ENCODE measurements at regions not wholly inside any gene's neighbourhood (a gene's known extent, or its start where the extent isn't known, plus 50 kb on each side); places are given as distances from the start of the nearest gene placed in this dataset.
A peak's percentile ranks its signal among the peaks of the same experiment; 100 is the strongest.
"Not testable (repeated sequence)": the region's sequence is repeated elsewhere in the genome, so short reads cannot be mapped to it uniquely, and the experiment has no call there.

DNA sequence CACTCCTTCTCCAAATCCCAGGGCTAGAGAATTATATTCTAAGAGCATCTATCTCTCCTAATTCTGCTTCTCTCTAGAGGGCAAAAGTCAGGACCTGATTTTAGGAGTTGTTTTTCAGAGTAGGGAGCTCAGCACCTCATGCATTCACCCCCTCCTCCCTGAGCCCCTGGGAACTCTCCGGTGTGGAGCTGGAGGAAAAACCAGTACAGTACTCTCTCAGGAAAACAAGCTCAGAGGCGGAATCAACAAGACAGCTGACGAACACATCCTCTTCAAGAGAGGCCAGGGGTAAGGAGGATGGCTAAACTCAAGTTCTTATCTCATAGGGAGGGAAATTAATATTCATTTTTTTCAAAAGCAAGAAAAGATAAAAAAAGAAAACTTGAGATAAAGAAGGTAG lies 120.1 kb upstream of the CDYL start:
- no peak for DNase-seq (ENCODE audit: low read depth in 2 of 2)

DNA sequence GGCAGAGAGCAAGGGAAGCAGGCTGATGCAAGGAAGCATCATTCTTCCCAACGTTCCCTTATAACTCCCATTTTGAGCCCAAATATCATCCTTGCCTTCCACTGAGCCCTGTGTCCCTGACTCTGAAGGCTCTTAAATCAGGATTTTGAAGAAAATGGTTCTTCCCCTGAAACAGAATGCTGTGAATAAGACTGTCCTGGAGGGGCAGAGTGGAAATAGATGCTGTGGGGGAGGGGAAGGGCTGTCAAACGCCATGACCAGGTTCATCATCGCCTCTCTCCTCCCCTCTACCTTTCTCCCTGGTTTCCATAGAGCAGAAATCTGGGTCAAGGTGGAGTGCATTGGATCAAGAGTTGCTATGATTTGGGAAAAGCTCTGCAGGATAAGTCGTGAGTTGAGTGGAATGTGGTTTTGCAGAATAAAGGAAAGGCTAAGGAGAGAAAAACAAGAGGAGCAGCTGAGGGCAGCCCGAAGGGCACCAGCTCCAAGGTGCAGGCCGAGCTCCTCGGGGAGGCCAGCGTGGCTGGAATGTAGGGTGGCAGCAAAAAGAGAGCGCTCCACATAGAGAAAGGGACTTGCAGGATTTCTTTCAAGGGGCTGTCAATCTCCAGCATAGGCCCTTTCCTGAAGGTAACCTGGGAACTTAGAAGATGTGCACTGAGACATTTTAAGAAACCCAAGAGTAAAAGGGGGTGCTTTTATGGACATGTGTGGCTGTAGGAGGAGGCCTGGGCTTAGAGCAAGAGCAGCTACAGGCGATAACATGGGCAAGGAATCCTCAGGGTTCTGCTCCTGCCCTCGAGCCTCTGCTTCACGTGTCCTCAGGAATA lies 120.8 kb upstream of the CDYL start:
- no peak for DNase-seq (ENCODE audit: low read depth in 2 of 2)

DNA sequence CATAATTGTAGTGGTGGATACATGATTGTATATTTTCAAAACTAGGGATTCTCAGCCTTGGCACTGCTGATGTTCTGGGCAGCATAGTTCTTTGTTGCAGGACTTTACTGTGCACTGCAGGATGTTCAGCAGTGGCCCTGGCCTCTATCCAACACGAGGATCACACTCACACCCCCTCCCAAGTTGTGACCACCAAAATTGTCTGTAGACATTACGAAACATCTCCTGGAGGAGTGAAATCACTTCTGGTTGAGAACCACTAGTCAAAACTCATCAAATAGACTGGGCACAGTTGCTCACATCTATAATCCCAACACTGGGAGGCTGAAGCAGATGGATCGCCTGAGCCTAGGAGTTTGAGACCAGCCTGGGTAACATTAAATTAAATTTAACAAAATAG lies 123.1 kb upstream of the CDYL start:
- no peak for DNase-seq (ENCODE audit: low read depth in 2 of 2)

- no peak for DNase-seq (ENCODE audit: low read depth in 2 of 2)
Measured at GRCh38 chr6:4651831-4652467, 124.3 kb upstream of the CDYL start.

- peak; percentile 61 to 91 for DNase-seq (ENCODE audit: low read depth in 2 of 2)
Measured at GRCh38 chr6:4649728-4650127, 126.5 kb upstream of the CDYL start.

GRCh38 chr6:4647414-4648365 lies 128.5 kb upstream of the CDYL start:
- DNase-seq (ENCODE audit: low read depth in 2 of 2): peak; percentile 87

- DNase-seq (ENCODE audit: low read depth in 2 of 2): no peak
Measured at GRCh38 chr6:4645713-4646360, 130.4 kb upstream of the CDYL start.

- DNase-seq (ENCODE audit: low read depth in 2 of 2): peak; percentile 73 to 82
Measured at GRCh38 chr6:4644996-4645395, 131.2 kb upstream of the CDYL start.

GRCh38 chr6:4641461-4641860 lies 134.7 kb upstream of the CDYL start:
- DNase-seq (ENCODE audit: low read depth in 2 of 2): no peak

- peak; percentile 52 to 94 for DNase-seq (ENCODE audit: low read depth in 2 of 2)
Measured at GRCh38 chr6:4640139-4640538, 136.1 kb upstream of the CDYL start.

- DNase-seq (ENCODE audit: low read depth in 2 of 2): no peak
Measured at GRCh38 chr6:4638641-4639040, 137.6 kb upstream of the CDYL start.

DNA sequence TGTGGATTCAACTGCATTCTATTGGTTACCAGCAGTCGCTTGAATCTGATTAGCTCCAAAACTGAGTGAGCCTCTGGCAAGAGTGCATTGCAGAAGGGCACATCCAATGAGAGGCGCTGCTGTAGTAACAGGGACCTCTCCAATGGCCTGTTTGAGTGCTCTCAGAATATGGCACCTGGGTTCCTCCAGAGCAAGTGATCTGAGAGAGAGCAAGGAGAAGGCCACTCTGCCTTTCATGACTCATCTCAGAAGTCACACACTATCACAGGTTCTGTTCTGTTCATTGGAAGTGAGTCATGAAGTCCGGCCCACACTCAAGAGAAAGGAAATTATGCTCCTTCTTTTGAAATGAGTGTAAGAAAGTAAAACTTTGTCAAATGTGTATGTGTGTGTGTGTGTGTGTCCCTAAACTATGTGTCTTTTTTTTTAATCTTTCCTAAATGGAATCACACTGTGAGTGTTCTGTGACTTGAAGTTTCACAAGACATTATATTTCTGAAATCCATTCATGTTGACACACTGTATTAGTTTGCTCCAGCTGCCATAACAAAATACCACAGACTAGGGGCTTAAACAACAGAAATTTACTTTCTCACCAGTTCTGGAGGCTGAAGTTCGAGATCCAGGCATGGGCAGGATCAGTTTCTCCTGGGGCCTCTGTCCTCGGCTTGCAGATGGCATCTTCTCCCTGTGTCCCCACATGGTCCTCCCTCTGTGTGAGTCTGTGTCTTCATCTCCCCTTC lies 138.3 kb upstream of the CDYL start:
- peak in 1 of 2 donors; percentile 95 for DNase-seq (ENCODE audit: low read depth in 2 of 2)

DNA sequence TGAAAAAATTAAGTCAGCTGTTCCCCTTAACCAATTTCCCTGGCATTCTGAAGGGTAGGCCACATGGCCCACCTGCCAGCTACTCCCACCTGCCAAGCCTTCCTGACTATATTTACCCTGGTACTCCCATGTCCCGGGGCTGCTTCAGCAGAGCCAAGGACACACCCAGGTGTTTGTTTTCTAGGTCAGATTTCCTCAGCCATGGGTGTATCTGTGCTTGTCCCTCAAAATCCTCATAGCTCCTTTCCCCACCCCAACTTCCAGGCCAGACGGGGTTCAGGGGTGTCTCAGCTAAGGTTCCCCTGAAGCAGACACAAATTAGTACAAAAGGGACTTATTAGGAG lies 139.4 kb upstream of the CDYL start:
- no peak for DNase-seq (ENCODE audit: low read depth in 2 of 2)

DNA sequence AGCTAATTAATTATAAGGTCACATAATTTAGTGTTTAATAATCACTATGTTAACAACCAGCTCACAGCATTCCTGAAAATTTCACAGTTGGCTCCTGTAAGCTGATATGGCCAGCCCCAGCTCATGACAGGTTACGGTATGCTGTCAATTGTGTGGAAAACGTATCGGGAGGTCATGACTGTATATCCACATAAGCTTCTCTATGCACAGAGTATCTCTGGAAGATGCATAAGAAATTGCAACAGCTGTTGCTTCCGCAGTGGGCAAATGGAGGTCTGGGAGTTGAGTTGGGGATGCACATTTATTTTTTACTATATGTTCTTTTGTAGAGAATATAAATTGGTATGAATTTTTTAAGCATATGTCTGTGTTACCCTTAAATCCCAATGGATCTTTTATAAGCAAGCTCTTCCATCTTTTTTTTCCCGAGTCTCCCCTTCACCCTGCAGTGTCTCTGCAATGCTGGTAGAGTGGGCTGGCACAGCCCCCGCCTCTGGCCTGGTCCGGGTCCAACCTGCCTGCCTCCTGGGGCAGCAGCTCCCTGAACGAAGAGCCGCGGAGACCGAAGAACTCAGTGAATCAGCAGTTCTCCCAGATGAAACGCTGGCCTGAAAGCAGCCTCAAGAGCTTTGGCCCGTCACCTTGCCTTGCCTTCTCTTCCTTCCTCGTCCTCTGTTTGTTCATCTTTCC lies 139.9 kb upstream of the CDYL start:
- no peak for DNase-seq (ENCODE audit: low read depth in 2 of 2)

DNA sequence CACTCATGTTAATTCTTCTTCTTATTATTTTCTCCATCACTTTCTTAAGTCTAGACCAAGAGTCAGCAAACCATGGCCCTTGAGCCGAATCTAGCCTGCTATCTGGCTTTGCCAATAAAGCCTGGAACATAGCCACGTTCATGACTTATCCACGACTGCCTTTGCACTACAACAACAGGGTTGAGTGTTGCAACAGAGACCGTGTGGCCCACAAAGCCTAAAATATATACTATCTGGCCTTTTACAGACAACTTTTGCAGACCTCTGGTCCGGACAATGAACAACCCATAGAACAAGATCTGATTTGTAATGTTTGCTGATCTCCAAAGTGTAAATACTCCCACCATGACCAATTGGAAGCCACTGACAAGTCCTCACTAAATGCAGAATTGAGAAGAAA lies 140.5 kb upstream of the CDYL start:
- no peak for DNase-seq (ENCODE audit: low read depth in 2 of 2)

DNA sequence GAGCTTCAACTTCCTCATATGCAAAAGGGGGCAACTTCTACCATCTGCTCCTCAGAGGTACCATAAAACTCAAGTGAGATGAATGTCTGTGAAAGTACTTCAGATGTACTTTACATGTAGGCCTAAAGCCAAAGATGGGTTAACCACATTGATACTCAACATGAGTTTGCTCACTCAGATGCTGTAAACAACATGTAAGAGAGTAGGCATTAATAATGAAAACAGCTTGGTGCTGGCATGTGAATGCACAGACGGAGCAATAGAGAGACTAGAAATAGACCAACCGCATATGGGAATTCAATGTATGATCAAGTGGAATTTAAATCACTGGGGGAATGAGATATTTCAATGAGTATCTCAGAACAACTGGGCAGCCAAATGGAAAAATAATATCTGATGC lies 143.8 kb upstream of the CDYL start:
- no peak for DNase-seq (ENCODE audit: low read depth in 2 of 2)

- DNase-seq (ENCODE audit: low read depth in 2 of 2): not testable (repeated sequence)
Measured at GRCh38 chr6:4629789-4630188, 146.4 kb upstream of the CDYL start.

DNA sequence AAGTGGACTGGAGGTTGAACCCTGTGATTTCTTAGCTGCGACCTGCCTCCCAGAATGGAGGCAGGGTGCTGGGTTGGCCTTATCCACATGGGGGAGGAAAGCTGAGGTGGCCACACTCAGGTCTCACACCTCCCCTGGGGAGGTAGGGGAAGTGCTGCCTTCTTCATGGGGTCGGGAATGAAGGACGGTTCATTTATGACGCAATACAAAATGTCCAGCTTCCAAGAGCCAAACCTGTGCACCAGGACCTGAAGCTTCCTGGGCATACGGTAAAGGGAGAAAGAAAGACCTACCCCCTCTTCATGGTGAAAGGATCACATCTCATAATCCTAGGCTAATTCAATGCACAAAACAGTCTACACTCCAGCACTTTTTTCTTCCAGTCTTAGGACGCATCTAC lies 150.6 kb upstream of the CDYL start:
- DNase-seq (ENCODE audit: low read depth in 2 of 2): no peak

- no peak for DNase-seq (ENCODE audit: low read depth in 2 of 2)
Measured at GRCh38 chr6:4624726-4625125, 151.5 kb upstream of the CDYL start.
